ENCODE measurements at regions not wholly inside any gene's neighbourhood (a gene's known extent, or its start where the extent isn't known, plus 50 kb on each side); places are given as distances from the start of the nearest gene placed in this dataset.

DNA sequence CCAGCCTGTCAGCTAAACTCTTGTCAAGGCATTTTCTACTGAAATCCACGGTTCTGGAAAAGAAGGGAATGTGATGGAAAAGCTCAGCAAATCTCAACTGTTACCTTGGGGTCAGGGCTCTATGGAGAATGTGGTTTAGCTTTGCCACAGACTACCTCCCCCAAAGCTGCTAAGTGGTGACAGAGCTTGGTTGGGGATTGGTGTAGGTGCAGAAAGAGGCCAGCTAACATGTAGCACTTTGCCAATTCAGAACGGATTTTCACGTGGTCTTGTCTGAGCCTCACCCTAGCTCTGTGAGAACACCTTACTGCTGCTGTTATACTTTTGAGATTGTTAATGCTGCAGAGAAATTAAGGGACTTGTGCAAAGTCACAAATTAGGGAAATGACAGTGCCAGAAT, 331.1 kb downstream of the RND3 start:
- ChIA-PET POLR2A (no interaction called here), CTCF (no interaction called here)
- no peak for DNase-seq
- Histone ChIP-seq H4K20me1 (ENCODE audit: insufficient read depth) (no peaks in the 10 kb centered on the region), H3K4me3 (ENCODE audit: low read depth in 2 of 2, low read length in 1 of 2) (no peak overlapping the region), H3K79me2 (ENCODE audit: insufficient read depth) (no peaks in the 10 kb centered on the region), H2AFZ (ENCODE audit: low read depth) (no peak overlapping the region), H3K27ac (ENCODE audit: low read depth in 2 of 2, low read length in 1 of 2) (no peak overlapping the region), H3K9me3 (no peaks in the 10 kb centered on the region), H3K9me2 (no peaks in the 10 kb centered on the region), H3K4me2 (no peak overlapping the region), H3K4me1 (ENCODE audit: control insufficient read depth in 1 of 2, insufficient read depth in 2 of 2, low read depth in 1 of 2, low read length in 1 of 2) (peaks cover 0 to 5% of the 10 kb centered on the region in 2 experiments; a peak in 2 of 4 replicates), H3K27me3 (ENCODE audit: insufficient read depth) (no peaks in the 10 kb centered on the region), H3K9ac (no peak overlapping the region), H3F3A (replicated peaks; ENCODE audit: insufficient read depth) (no peaks in the 10 kb centered on the region), H3K36me3 (replicated peaks in 1 of 2; ENCODE audit: control insufficient read depth in 1 of 2, insufficient read depth in 2 of 2, low read length in 1 of 2) (no peaks in the 10 kb centered on the region)
- TF ChIP-seq, protein P1, sequence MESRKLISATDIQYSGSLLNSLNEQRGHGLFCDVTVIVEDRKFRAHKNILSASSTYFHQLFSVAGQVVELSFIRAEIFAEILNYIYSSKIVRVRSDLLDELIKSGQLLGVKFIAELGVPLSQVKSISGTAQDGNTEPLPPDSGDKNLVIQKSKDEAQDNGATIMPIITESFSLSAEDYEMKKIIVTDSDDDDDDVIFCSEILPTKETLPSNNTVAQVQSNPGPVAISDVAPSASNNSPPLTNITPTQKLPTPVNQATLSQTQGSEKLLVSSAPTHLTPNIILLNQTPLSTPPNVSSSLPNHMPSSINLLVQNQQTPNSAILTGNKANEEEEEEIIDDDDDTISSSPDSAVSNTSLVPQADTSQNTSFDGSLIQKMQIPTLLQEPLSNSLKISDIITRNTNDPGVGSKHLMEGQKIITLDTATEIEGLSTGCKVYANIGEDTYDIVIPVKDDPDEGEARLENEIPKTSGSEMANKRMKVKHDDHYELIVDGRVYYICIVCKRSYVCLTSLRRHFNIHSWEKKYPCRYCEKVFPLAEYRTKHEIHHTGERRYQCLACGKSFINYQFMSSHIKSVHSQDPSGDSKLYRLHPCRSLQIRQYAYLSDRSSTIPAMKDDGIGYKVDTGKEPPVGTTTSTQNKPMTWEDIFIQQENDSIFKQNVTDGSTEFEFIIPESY (IDR thresholded peaks at IDR 0.05; ENCODE audit: borderline replicate concordance, low read depth): no peak
- TF ChIP-seq YY1 (IDR thresholded peaks at IDR 0.05; ENCODE audit: low read depth): no peak
- TF ChIP-seq, protein P2, sequence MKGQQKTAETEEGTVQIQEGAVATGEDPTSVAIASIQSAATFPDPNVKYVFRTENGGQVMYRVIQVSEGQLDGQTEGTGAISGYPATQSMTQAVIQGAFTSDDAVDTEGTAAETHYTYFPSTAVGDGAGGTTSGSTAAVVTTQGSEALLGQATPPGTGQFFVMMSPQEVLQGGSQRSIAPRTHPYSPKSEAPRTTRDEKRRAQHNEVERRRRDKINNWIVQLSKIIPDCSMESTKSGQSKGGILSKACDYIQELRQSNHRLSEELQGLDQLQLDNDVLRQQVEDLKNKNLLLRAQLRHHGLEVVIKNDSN (IDR thresholded peaks at IDR 0.05; ENCODE audit: borderline replicate concordance, low read depth): no peak
- TF ChIP-seq GABPA (IDR thresholded peaks at IDR 0.05; ENCODE audit: low read depth): no peak
- no peak for TF ChIP-seq FOSL2 (IDR thresholded peaks at IDR 0.05; ENCODE audit: borderline replicate concordance, low read depth)
- TF ChIP-seq EZH2phosphoT487 (IDR thresholded peaks at IDR 0.05; ENCODE audit: borderline replicate concordance, low read depth): no peak
- WGBS (ENCODE audit: low lambda C conversion rate): 87% methylated on average over 3 of the region's 3 CpGs

DNA sequence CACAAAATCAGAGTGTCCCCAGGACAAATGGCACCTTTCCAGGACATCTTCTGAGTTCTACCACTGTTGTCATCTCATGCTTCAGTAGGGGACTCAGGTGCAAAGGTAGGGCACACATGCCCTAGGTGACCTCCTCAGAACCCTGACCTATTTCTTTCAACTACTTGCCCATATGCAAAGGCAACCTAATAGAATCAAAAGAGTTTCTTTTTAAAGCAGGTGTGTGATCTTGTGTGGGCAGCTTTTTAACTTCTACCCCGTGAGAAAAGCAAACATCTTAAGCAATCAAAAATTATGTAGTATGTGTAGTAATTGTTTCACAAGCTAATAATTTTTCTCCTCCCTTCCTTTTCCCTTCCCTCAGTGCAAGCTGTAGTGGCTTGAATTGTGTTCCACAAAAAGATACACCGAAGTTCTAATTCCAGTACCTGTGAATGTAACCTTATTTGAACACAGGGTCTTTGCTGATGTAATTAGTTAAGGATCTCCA, 333.1 kb downstream of the RND3 start:
- no peak overlapping the region for H3K4me2 ChIP-seq
- no peaks in the 10 kb centered on the region for H3K9me3 ChIP-seq
- H3K9ac ChIP-seq: no peak overlapping the region
- no peaks in the 10 kb centered on the region for H3K27me3 ChIP-seq (ENCODE audit: insufficient read depth)
- H3K79me2 ChIP-seq (ENCODE audit: insufficient read depth): no peaks in the 10 kb centered on the region
- CTCF ChIA-PET: no interaction called here
- peaks cover 0 to 2% of the 10 kb centered on the region in 2 experiments; a peak in 1 of 4 replicates for H3K4me1 ChIP-seq (ENCODE audit: control insufficient read depth in 1 of 2, insufficient read depth in 2 of 2, low read depth in 1 of 2, low read length in 1 of 2)
- no peak for DNase-seq
- no peaks in the 10 kb centered on the region for H3K36me3 ChIP-seq (replicated peaks in 1 of 2; ENCODE audit: control insufficient read depth in 1 of 2, insufficient read depth in 2 of 2, low read length in 1 of 2)
- TF ChIP-seq CHD2 (IDR thresholded peaks at IDR 0.05; ENCODE audit: low read length, partially characterized antibody): no peak
- no peaks in the 10 kb centered on the region for H4K20me1 ChIP-seq (ENCODE audit: insufficient read depth)
- H3F3A ChIP-seq (replicated peaks; ENCODE audit: insufficient read depth): no peaks in the 10 kb centered on the region
- POLR2A ChIA-PET: no interaction called here
- no peak overlapping the region for H3K4me3 ChIP-seq (ENCODE audit: low read depth in 2 of 2, low read length in 1 of 2)
- H3K9me2 ChIP-seq: no peaks in the 10 kb centered on the region
- no peak overlapping the region for H2AFZ ChIP-seq (ENCODE audit: low read depth)
- no peak overlapping the region for H3K27ac ChIP-seq (ENCODE audit: low read depth in 2 of 2, low read length in 1 of 2)
- WGBS (ENCODE audit: low lambda C conversion rate): 83% methylated on average over 2 of the region's 2 CpGs

DNA sequence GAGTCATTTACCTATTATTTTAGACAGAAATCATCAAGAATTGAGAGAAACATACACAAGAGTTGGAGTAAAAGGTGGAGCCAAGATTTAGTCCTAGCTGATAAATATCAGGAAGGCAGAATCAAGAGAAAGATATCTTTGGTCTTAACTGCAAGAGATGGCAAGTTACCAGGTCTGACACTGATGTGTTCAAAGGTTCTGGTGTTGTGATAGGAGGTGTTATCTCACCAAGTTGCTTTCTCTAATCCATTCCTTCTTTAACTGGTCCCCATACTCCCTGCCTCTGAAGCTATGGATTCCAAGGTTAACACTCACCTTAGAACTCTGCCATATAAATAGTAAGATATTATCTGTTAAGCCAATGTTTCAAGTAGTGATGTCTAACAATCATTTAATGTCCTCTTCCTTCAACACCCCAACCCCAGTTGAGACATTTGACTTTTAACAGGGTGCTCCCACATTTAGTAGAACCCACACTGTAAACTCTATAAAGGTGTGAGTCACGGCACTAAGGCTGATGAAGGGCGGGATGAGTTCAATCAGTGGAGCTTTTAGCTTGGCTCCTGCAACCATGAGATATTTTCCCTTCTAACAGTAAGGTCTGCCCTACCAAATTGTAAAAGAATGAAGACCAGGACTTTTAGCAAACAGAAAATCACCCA, 333.7 kb downstream of the RND3 start:
- ChIA-PET POLR2A (no interaction called here), CTCF (no interaction called here)
- no peaks in the 10 kb centered on the region for H3K9me3 ChIP-seq
- peaks cover 0 to 2% of the 10 kb centered on the region in 2 experiments; a peak in 1 of 4 replicates for H3K4me1 ChIP-seq (ENCODE audit: control insufficient read depth in 1 of 2, insufficient read depth in 2 of 2, low read depth in 1 of 2, low read length in 1 of 2)
- H4K20me1 ChIP-seq (ENCODE audit: insufficient read depth): no peaks in the 10 kb centered on the region
- H3K27me3 ChIP-seq (ENCODE audit: insufficient read depth): no peaks in the 10 kb centered on the region
- 84% methylated on average over 2 of the region's 2 CpGs for WGBS (ENCODE audit: low lambda C conversion rate)
- no peak for DNase-seq
- H3K9ac ChIP-seq: no peak overlapping the region
- no peak overlapping the region for H2AFZ ChIP-seq (ENCODE audit: low read depth)
- H3K4me3 ChIP-seq (ENCODE audit: low read depth in 2 of 2, low read length in 1 of 2): no peak overlapping the region
- H3K79me2 ChIP-seq (ENCODE audit: insufficient read depth): no peaks in the 10 kb centered on the region
- no peaks in the 10 kb centered on the region for H3F3A ChIP-seq (replicated peaks; ENCODE audit: insufficient read depth)
- H3K36me3 ChIP-seq (replicated peaks in 1 of 2; ENCODE audit: control insufficient read depth in 1 of 2, insufficient read depth in 2 of 2, low read length in 1 of 2): no peaks in the 10 kb centered on the region
- H3K9me2 ChIP-seq: no peaks in the 10 kb centered on the region
- H3K27ac ChIP-seq (ENCODE audit: low read depth in 2 of 2, low read length in 1 of 2): no peak overlapping the region
- no peak overlapping the region for H3K4me2 ChIP-seq
- TF ChIP-seq, protein P3, sequence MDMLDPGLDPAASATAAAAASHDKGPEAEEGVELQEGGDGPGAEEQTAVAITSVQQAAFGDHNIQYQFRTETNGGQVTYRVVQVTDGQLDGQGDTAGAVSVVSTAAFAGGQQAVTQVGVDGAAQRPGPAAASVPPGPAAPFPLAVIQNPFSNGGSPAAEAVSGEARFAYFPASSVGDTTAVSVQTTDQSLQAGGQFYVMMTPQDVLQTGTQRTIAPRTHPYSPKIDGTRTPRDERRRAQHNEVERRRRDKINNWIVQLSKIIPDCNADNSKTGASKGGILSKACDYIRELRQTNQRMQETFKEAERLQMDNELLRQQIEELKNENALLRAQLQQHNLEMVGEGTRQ (IDR thresholded peaks at IDR 0.05; ENCODE audit: borderline replicate concordance, low read depth, low read length): no peak
- TF ChIP-seq EP300 (IDR thresholded peaks at IDR 0.05; ENCODE audit: borderline replicate concordance in 1 of 2, low read depth in 1 of 2, low read length in 1 of 2): no peak
- TF ChIP-seq CHD2 (IDR thresholded peaks at IDR 0.05; ENCODE audit: low read length, partially characterized antibody): no peak
- TF ChIP-seq RAD21 (IDR thresholded peaks at IDR 0.05; ENCODE audit: low read length): no peak
- no peak for TF ChIP-seq GABPA (IDR thresholded peaks at IDR 0.05; ENCODE audit: low read depth)
- TF ChIP-seq NFIC (IDR thresholded peaks at IDR 0.05; ENCODE audit: borderline replicate concordance): no peak
- no peak for TF ChIP-seq FOXJ3 (CRISPR knock-in tag; IDR thresholded peaks at IDR 0.05)
- TF ChIP-seq SIN3A (IDR thresholded peaks at IDR 0.05; ENCODE audit: borderline replicate concordance, low read depth, low read length): no peak
- TF ChIP-seq, protein P2 (IDR thresholded peaks at IDR 0.05; ENCODE audit: borderline replicate concordance, low read depth): no peak
- no peak for TF ChIP-seq SMC3 (IDR thresholded peaks at IDR 0.05; ENCODE audit: low read depth, low read length)
- TF ChIP-seq, protein P4, sequence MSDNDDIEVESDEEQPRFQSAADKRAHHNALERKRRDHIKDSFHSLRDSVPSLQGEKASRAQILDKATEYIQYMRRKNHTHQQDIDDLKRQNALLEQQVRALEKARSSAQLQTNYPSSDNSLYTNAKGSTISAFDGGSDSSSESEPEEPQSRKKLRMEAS (IDR thresholded peaks at IDR 0.05; ENCODE audit: low read depth): no peak
- no peak for TF ChIP-seq NRF1 (IDR thresholded peaks at IDR 0.05; ENCODE audit: low read depth, low read length)
- TF ChIP-seq FOXM1 (IDR thresholded peaks at IDR 0.05; ENCODE audit: low read depth): no peak
